HepG2 (cell line): ENCODE measurements at regions not wholly inside any gene's neighbourhood (a gene's known extent, or its start where the extent isn't known, plus 50 kb on each side); places are given as distances from the start of the nearest gene placed in this dataset.

Source experiments
- ATAC-seq: fragments of 200-7000 bp; cut with Tn5 transposase; 3 replicates; pipeline ENCODE4 v1.9.1; 2020; ENCODE audit warnings: mild to moderate bottlenecking, moderate library complexity
- BruUV-seq: library from RNA; stranded (reverse); fragments of 400-500 nt; replicated peaks from 2 replicates; lab custom pipeline; 2021; lab: Mats Ljungman, UMichigan
- CTCF ChIA-PET: fragments of 300-600 bp; formaldehyde crosslinking; extraction: SDS; loops from one replicate; lab custom pipeline; 2021; ENCODE audit warnings: low total read pairs, inconsistent platforms, low intra/inter-chr PET ratio; lab: Yijun Ruan, JAX
- POLR2A ChIA-PET: fragments of 350-600 bp; sonication (Branson Sonifier 250); formaldehyde crosslinking; loops from one replicate; lab custom pipeline; 2020; ENCODE audit warnings: antibody characterized with exemption, inconsistent platforms; lab: Yijun Ruan, JAX
- DNase-seq: peaks from one replicate; pipeline ENCODE4 v3.0.0-alpha.2; 2015; ENCODE audit warnings: low spot score
- FAIRE-seq: peaks from 3 replicates; lab custom pipeline; 2011; peaks lifted over from hg19 to GRCh38; lab: Jason Lieb, UNC
- H2AFZ ChIP-seq: one replicate; pipeline ENCODE4 v1.6.1; 2011; ENCODE audit warnings: low read length, inconsistent platforms
- H3K27ac ChIP-seq: fragments of 300-600 bp; 3 replicates; pipeline ENCODE4 v1.8.0; 2011; ENCODE audit warnings: mixed run types, mild to moderate bottlenecking, mixed read lengths, low read length, inconsistent platforms; ENCODE audit not compliant: insufficient read depth; ENCODE audit errors: extremely low read length
- H3K27me3 ChIP-seq, 2 experiments: fragments of 200-600 bp in 1 of 2; 2 replicates in 1 of 2; 3 replicates in 1 of 2; pipeline versions ENCODE4 v1.6.0 to v1.8.0; 2011; ENCODE audit warnings: low read length in 2 of 2, mild to moderate bottlenecking in 2 of 2, moderate library complexity in 2 of 2, inconsistent platforms in 1 of 2; ENCODE audit not compliant: insufficient read depth in 2 of 2, control insufficient read depth in 1 of 2
- H3K36me3 ChIP-seq, 2 experiments: fragments of 200-600 bp in 1 of 2; replicated peaks in 1 of 2; 2 replicates in 1 of 2; 3 replicates in 1 of 2; pipeline versions ENCODE4 v1.5.1 to v1.8.0; 2011; ENCODE audit warnings: low read length in 2 of 2, inconsistent platforms in 1 of 2; ENCODE audit not compliant: insufficient read depth in 2 of 2, control insufficient read depth in 1 of 2
- H3K4me1 ChIP-seq: 2 replicates; pipeline ENCODE4 v1.5.1; 2012; ENCODE audit warnings: low read length, inconsistent platforms; ENCODE audit not compliant: insufficient read depth
- H3K4me2 ChIP-seq: 2 replicates; pipeline ENCODE4 v1.6.0; 2011; ENCODE audit warnings: low read depth, low read length, inconsistent platforms
- H3K4me3 ChIP-seq, 3 experiments: fragments of 200-600 bp in 1 of 3; sonication (generic), shearing (Covaris generic) in 1 of 3; replicated peaks in 1 of 3; 2 replicates each; pipeline ENCODE4 v1.5.1; 2011 to 2016; ENCODE audit warnings: low read length in 3 of 3, inconsistent platforms in 2 of 3, low read depth in 2 of 3, mild to moderate bottlenecking in 2 of 3, control low read depth in 1 of 3, mixed read lengths in 1 of 3; ENCODE audit not compliant: insufficient read depth in 1 of 3
- H3K79me2 ChIP-seq: one replicate; pipeline ENCODE4 v1.6.1; 2011; ENCODE audit warnings: low read length, inconsistent platforms; ENCODE audit not compliant: insufficient read depth
- H3K9ac ChIP-seq: 2 replicates; pipeline ENCODE4 v1.6.0; 2011; ENCODE audit warnings: mild to moderate bottlenecking, low read depth, low read length, inconsistent platforms; ENCODE audit not compliant: insufficient read depth
- H3K9me3 ChIP-seq: 2 replicates; pipeline ENCODE4 v1.5.1; 2012; ENCODE audit warnings: mild to moderate bottlenecking, low read length
- H4K20me1 ChIP-seq: 2 replicates; pipeline ENCODE4 v1.6.0; 2011; ENCODE audit warnings: inconsistent platforms, mild to moderate bottlenecking, low read length, moderate library complexity; ENCODE audit not compliant: insufficient read depth
- ETV5 ChIP-seq: IDR thresholded peaks from 2 replicates; pipeline ENCODE4 v1.6.1; 2018; ENCODE audit warnings: missing biosample characterization, missing genetic modification reagents, inconsistent platforms, borderline replicate concordance
- FOXJ3 ChIP-seq: sonication (generic); formaldehyde crosslinking; IDR thresholded peaks from 2 replicates; pipeline ENCODE4 v1.4.0; 2020; ENCODE audit warnings: missing genetic modification reagents, mild to moderate bottlenecking, borderline replicate concordance
- PHB2 ChIP-seq: fragments of 450-650 bp; IDR thresholded peaks from 2 replicates; pipeline ENCODE4 v1.6.1; 2018; ENCODE audit not compliant: partially characterized antibody
- YEATS2 ChIP-seq: sonication (generic); formaldehyde crosslinking; IDR thresholded peaks from 2 replicates; pipeline ENCODE4 v1.4.0; 2020; ENCODE audit warnings: missing genetic modification reagents, borderline replicate concordance
- ZMYM2 ChIP-seq: sonication (generic); formaldehyde crosslinking; IDR thresholded peaks from 2 replicates; pipeline ENCODE4 v1.8.0; 2022; ENCODE audit warnings: mild to moderate bottlenecking, missing genetic modification reagents
- ZNF569 ChIP-seq: sonication (generic); formaldehyde crosslinking; IDR thresholded peaks from 2 replicates; pipeline ENCODE4 v1.5.0; 2020; ENCODE audit warnings: mild to moderate bottlenecking, missing genetic modification reagents, moderate library complexity, borderline replicate concordance
- WGBS: methylation state at CpG from one replicate; pipeline ENCODE4 v1.1.6; 2017; ENCODE audit warnings: low lambda C conversion rate; 5-methylcytosine and 5-hydroxymethylcytosine counted together
- in situ Hi-C: cut with HindIII; loops from 2 replicates; pipeline ENCODE4 v1.10.0; 2017; ENCODE audit warnings: low pct_unique_long_range_greater_than_20kb; ENCODE audit not compliant: extremely low pct_ligation_motif_present
- intact Hi-C: fragments of 100-400 bp; cut with micrococcal nuclease; formaldehyde crosslinking; loops from one replicate; pipeline ENCODE4 v1.10.0; 2022; ENCODE audit not compliant: unreplicated experiment
- TF ChIP-seq, protein P1 (sequence below): sonication (generic); formaldehyde crosslinking; IDR thresholded peaks from 2 replicates; pipeline ENCODE4 v1.4.0; 2020; ENCODE audit warnings: missing genetic modification reagents, mild to moderate bottlenecking, borderline replicate concordance

GRCh38 chr1:2932671-2933350, 88.5 kb upstream of the ACTRT2 start:
- Histone ChIP-seq H4K20me1 (peaks cover 3% of the 10 kb centered on the region; the same call in 1 of the 2 replicates), H3K27ac (no peak overlapping the region), H3K4me3 (no peak overlapping the region), H3K4me2 (no peak overlapping the region), H3K4me1 (no peaks in the 10 kb centered on the region), H3K27me3 (peaks cover 17 to 78% of the 10 kb centered on the region in 2 experiments), H2AFZ (no peak overlapping the region), H3K36me3 (no peaks in the 10 kb centered on the region), H3K79me2 (no peaks in the 10 kb centered on the region), H3K9ac (no peak overlapping the region), H3K9me3 (no peaks in the 10 kb centered on the region)
- BruUV-seq: no TSS peak
- TF ChIP-seq ZNF569 (CRISPR knock-in tag) (no peak), FOXJ3 (CRISPR knock-in tag) (no peak), PHB2 (no peak), YEATS2 (CRISPR knock-in tag) (no peak), ZMYM2 (no peak), ETV5 (CRISPR knock-in tag) (no peak)
- TF ChIP-seq, protein P1, sequence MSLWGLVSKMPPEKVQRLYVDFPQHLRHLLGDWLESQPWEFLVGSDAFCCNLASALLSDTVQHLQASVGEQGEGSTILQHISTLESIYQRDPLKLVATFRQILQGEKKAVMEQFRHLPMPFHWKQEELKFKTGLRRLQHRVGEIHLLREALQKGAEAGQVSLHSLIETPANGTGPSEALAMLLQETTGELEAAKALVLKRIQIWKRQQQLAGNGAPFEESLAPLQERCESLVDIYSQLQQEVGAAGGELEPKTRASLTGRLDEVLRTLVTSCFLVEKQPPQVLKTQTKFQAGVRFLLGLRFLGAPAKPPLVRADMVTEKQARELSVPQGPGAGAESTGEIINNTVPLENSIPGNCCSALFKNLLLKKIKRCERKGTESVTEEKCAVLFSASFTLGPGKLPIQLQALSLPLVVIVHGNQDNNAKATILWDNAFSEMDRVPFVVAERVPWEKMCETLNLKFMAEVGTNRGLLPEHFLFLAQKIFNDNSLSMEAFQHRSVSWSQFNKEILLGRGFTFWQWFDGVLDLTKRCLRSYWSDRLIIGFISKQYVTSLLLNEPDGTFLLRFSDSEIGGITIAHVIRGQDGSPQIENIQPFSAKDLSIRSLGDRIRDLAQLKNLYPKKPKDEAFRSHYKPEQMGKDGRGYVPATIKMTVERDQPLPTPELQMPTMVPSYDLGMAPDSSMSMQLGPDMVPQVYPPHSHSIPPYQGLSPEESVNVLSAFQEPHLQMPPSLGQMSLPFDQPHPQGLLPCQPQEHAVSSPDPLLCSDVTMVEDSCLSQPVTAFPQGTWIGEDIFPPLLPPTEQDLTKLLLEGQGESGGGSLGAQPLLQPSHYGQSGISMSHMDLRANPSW: no peak
- in situ Hi-C loops: no loop called here
- FAIRE-seq: no peak
- WGBS: 7% methylated on average over 20 of the region's 29 CpGs
- ChIA-PET POLR2A (no interaction called here), CTCF (no interaction called here)
- ATAC-seq: no peak
- no peak for DNase-seq
- intact Hi-C loops: no loop called here
